HepG2 (cell line): ENCODE measurements at regions not wholly inside any gene's neighbourhood (a gene's known extent, or its start where the extent isn't known, plus 50 kb on each side); places are given as distances from the start of the nearest gene placed in this dataset.

Source experiments
- ATAC-seq: fragments of 200-7000 bp; cut with Tn5 transposase; 3 replicates; pipeline ENCODE4 v1.9.1; 2020; ENCODE audit warnings: mild to moderate bottlenecking, moderate library complexity
- BruUV-seq: library from RNA; stranded (reverse); fragments of 400-500 nt; replicated peaks from 2 replicates; lab custom pipeline; 2021; lab: Mats Ljungman, UMichigan
- CTCF ChIA-PET: fragments of 300-600 bp; formaldehyde crosslinking; extraction: SDS; loops from one replicate; lab custom pipeline; 2021; ENCODE audit warnings: low total read pairs, inconsistent platforms, low intra/inter-chr PET ratio; lab: Yijun Ruan, JAX
- POLR2A ChIA-PET: fragments of 350-600 bp; sonication (Branson Sonifier 250); formaldehyde crosslinking; loops from one replicate; lab custom pipeline; 2020; ENCODE audit warnings: antibody characterized with exemption, inconsistent platforms; lab: Yijun Ruan, JAX
- DNase-seq: peaks from one replicate; pipeline ENCODE4 v3.0.0-alpha.2; 2015; ENCODE audit warnings: low spot score
- FAIRE-seq: peaks from 3 replicates; lab custom pipeline; 2011; peaks lifted over from hg19 to GRCh38; lab: Jason Lieb, UNC
- H2AFZ ChIP-seq: one replicate; pipeline ENCODE4 v1.6.1; 2011; ENCODE audit warnings: low read length, inconsistent platforms
- H3K27ac ChIP-seq: fragments of 300-600 bp; 3 replicates; pipeline ENCODE4 v1.8.0; 2011; ENCODE audit warnings: mixed run types, mild to moderate bottlenecking, mixed read lengths, low read length, inconsistent platforms; ENCODE audit not compliant: insufficient read depth; ENCODE audit errors: extremely low read length
- H3K27me3 ChIP-seq, 2 experiments: fragments of 200-600 bp in 1 of 2; 2 replicates in 1 of 2; 3 replicates in 1 of 2; pipeline versions ENCODE4 v1.6.0 to v1.8.0; 2011; ENCODE audit warnings: low read length in 2 of 2, mild to moderate bottlenecking in 2 of 2, moderate library complexity in 2 of 2, inconsistent platforms in 1 of 2; ENCODE audit not compliant: insufficient read depth in 2 of 2, control insufficient read depth in 1 of 2
- H3K36me3 ChIP-seq, 2 experiments: fragments of 200-600 bp in 1 of 2; replicated peaks in 1 of 2; 2 replicates in 1 of 2; 3 replicates in 1 of 2; pipeline versions ENCODE4 v1.5.1 to v1.8.0; 2011; ENCODE audit warnings: low read length in 2 of 2, inconsistent platforms in 1 of 2; ENCODE audit not compliant: insufficient read depth in 2 of 2, control insufficient read depth in 1 of 2
- H3K4me1 ChIP-seq: 2 replicates; pipeline ENCODE4 v1.5.1; 2012; ENCODE audit warnings: low read length, inconsistent platforms; ENCODE audit not compliant: insufficient read depth
- H3K4me2 ChIP-seq: 2 replicates; pipeline ENCODE4 v1.6.0; 2011; ENCODE audit warnings: low read depth, low read length, inconsistent platforms
- H3K4me3 ChIP-seq, 3 experiments: fragments of 200-600 bp in 1 of 3; sonication (generic), shearing (Covaris generic) in 1 of 3; replicated peaks in 1 of 3; 2 replicates each; pipeline ENCODE4 v1.5.1; 2011 to 2016; ENCODE audit warnings: low read length in 3 of 3, inconsistent platforms in 2 of 3, low read depth in 2 of 3, mild to moderate bottlenecking in 2 of 3, control low read depth in 1 of 3, mixed read lengths in 1 of 3; ENCODE audit not compliant: insufficient read depth in 1 of 3
- H3K79me2 ChIP-seq: one replicate; pipeline ENCODE4 v1.6.1; 2011; ENCODE audit warnings: low read length, inconsistent platforms; ENCODE audit not compliant: insufficient read depth
- H3K9ac ChIP-seq: 2 replicates; pipeline ENCODE4 v1.6.0; 2011; ENCODE audit warnings: mild to moderate bottlenecking, low read depth, low read length, inconsistent platforms; ENCODE audit not compliant: insufficient read depth
- H3K9me3 ChIP-seq: 2 replicates; pipeline ENCODE4 v1.5.1; 2012; ENCODE audit warnings: mild to moderate bottlenecking, low read length
- H4K20me1 ChIP-seq: 2 replicates; pipeline ENCODE4 v1.6.0; 2011; ENCODE audit warnings: inconsistent platforms, mild to moderate bottlenecking, low read length, moderate library complexity; ENCODE audit not compliant: insufficient read depth
- ATF6 ChIP-seq: sonication (generic); formaldehyde crosslinking; conservative IDR thresholded peaks from 2 replicates; pipeline ENCODE4 v1.4.0; 2020; ENCODE audit warnings: missing genetic modification reagents
- GZF1 ChIP-seq: sonication (generic); formaldehyde crosslinking; IDR thresholded peaks from 2 replicates; pipeline ENCODE4 v1.5.1; 2020; ENCODE audit warnings: mild to moderate bottlenecking, missing genetic modification reagents
- SMARCC2 ChIP-seq: fragments of 450-650 bp; IDR thresholded peaks from 2 replicates; pipeline ENCODE4 v1.6.1; 2017; ENCODE audit warnings: antibody characterized with exemption, mild to moderate bottlenecking
- ZNF224 ChIP-seq: sonication (generic); formaldehyde crosslinking; IDR thresholded peaks from 2 replicates; pipeline ENCODE4 v1.5.0; 2020; ENCODE audit warnings: mild to moderate bottlenecking, missing genetic modification reagents
- ZNF589 ChIP-seq: sonication (generic); formaldehyde crosslinking; conservative IDR thresholded peaks from 2 replicates; pipeline ENCODE4 v1.8.0; 2022; ENCODE audit warnings: mild to moderate bottlenecking, moderate library complexity, missing genetic modification reagents
- WGBS: methylation state at CpG from one replicate; pipeline ENCODE4 v1.1.6; 2017; ENCODE audit warnings: low lambda C conversion rate; 5-methylcytosine and 5-hydroxymethylcytosine counted together
- in situ Hi-C: cut with HindIII; loops from 2 replicates; pipeline ENCODE4 v1.10.0; 2017; ENCODE audit warnings: low pct_unique_long_range_greater_than_20kb; ENCODE audit not compliant: extremely low pct_ligation_motif_present
- intact Hi-C: fragments of 100-400 bp; cut with micrococcal nuclease; formaldehyde crosslinking; loops from one replicate; pipeline ENCODE4 v1.10.0; 2022; ENCODE audit not compliant: unreplicated experiment
- TF ChIP-seq, protein P1 (sequence below): sonication (generic); formaldehyde crosslinking; IDR thresholded peaks from 2 replicates; pipeline ENCODE4 v1.4.0; 2020; ENCODE audit warnings: missing genetic modification reagents
- TF ChIP-seq, protein P2 (sequence below): sonication (generic); formaldehyde crosslinking; IDR thresholded peaks from 2 replicates; pipeline ENCODE4 v1.4.0; 2020; ENCODE audit warnings: missing genetic modification reagents

GRCh38 chr18:39863916-39864315, 2091.1 kb upstream of the PIK3C3 start:
- no peak for TF ChIP-seq ZNF589 (CRISPR knock-in tag)
- TF ChIP-seq ATF6 (CRISPR knock-in tag), result no peak
- no peak for TF ChIP-seq SMARCC2
- TF ChIP-seq GZF1 (CRISPR knock-in tag), result no peak
- TF ChIP-seq, protein P1, sequence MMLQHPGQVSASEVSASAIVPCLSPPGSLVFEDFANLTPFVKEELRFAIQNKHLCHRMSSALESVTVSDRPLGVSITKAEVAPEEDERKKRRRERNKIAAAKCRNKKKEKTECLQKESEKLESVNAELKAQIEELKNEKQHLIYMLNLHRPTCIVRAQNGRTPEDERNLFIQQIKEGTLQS (CRISPR knock-in tag), result no peak
- TF ChIP-seq, protein P2, sequence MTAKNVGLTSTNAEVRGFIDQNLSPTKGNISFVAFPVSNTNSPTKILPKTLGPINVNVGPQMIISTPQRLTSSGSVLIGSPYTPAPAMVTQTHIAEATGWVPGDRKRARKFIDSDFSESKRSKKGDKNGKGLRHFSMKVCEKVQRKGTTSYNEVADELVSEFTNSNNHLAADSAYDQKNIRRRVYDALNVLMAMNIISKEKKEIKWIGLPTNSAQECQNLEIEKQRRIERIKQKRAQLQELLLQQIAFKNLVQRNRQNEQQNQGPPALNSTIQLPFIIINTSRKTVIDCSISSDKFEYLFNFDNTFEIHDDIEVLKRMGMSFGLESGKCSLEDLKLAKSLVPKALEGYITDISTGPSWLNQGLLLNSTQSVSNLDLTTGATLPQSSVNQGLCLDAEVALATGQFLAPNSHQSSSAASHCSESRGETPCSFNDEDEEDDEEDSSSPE, result no peak
- no peak for TF ChIP-seq ZNF224 (CRISPR knock-in tag)
- ChIA-PET CTCF (no interaction called here), POLR2A (no interaction called here)
- no peak for DNase-seq
- Histone ChIP-seq H3K36me3 (no peaks in the 10 kb centered on the region), H3K9me3 (no peaks in the 10 kb centered on the region), H4K20me1 (no peaks in the 10 kb centered on the region), H3K27me3 (no peaks in the 10 kb centered on the region), H3K9ac (no peak overlapping the region), H3K4me1 (no peaks in the 10 kb centered on the region), H3K27ac (no peak overlapping the region), H2AFZ (no peak overlapping the region), H3K4me3 (no peak overlapping the region), H3K79me2 (no peaks in the 10 kb centered on the region), H3K4me2 (no peak overlapping the region)
- 0% methylated on average over 2 of the region's 2 CpGs for WGBS
- no peak for ATAC-seq
- FAIRE-seq, result no peak
- in situ Hi-C loops, result no loop called here
- BruUV-seq, result no TSS peak
- intact Hi-C loops, result no loop called here
